ENCODE measurements at regions not wholly inside any gene's neighbourhood (a gene's known extent, or its start where the extent isn't known, plus 50 kb on each side); places are given as distances from the start of the nearest gene placed in this dataset.

- Histone ChIP-seq H3K4me3 (ENCODE audit: low read length) (no peak overlapping the region), H3K4me1 (ENCODE audit: control insufficient read depth, insufficient read depth, low read length) (no peaks in the 10 kb centered on the region), H3K27me3 (ENCODE audit: control insufficient read depth, insufficient read depth, low read length) (no peaks in the 10 kb centered on the region), H3K9me3 (ENCODE audit: control insufficient read depth, insufficient read depth, low read length) (no peaks in the 10 kb centered on the region), H3K27ac (ENCODE audit: low read length) (no peak overlapping the region), H3K36me3 (ENCODE audit: control insufficient read depth, insufficient read depth, low read length) (no peaks in the 10 kb centered on the region)
- WGBS (ENCODE audit: insufficient coverage): 84% methylated on average over 3 of the region's 3 CpGs
- ATAC-seq: no peak
- no peaks in the 10 kb centered on the region for H3K4me1 Mint-ChIP-seq
- no peak for DNase-seq
- no peak overlapping the region for H3K4me3 Mint-ChIP-seq
- no peak for TF ChIP-seq CTCF (IDR thresholded peaks at IDR 0.05)
- H3K36me3 Mint-ChIP-seq: peaks cover 8% of the 10 kb centered on the region
- no peak overlapping the region for H3K27ac Mint-ChIP-seq
- peaks cover 0 to 4% of the 10 kb centered on the region in 2 donors for H3K9me3 Mint-ChIP-seq
- intact Hi-C loops (cut with micrococcal nuclease): no loop called here
- peaks cover 0 to 11% of the 10 kb centered on the region in 2 donors for H3K27me3 Mint-ChIP-seq (ENCODE audit: low read depth in 2 of 2)
Measured at GRCh38 chr12:125417446-125417845, 352.2 kb downstream of the AACS start.

GRCh38 chr12:125418902-125419564, 353.8 kb downstream of the AACS start:
- H3K4me3 Mint-ChIP-seq: no peak overlapping the region
- peaks cover 0 to 4% of the 10 kb centered on the region in 2 donors for H3K9me3 Mint-ChIP-seq
- Histone ChIP-seq H3K4me1 (ENCODE audit: control insufficient read depth, insufficient read depth, low read length) (no peaks in the 10 kb centered on the region), H3K27me3 (ENCODE audit: control insufficient read depth, insufficient read depth, low read length) (no peaks in the 10 kb centered on the region), H3K4me3 (ENCODE audit: low read length) (no peak overlapping the region), H3K27ac (ENCODE audit: low read length) (no peak overlapping the region), H3K9me3 (ENCODE audit: control insufficient read depth, insufficient read depth, low read length) (no peaks in the 10 kb centered on the region), H3K36me3 (ENCODE audit: control insufficient read depth, insufficient read depth, low read length) (no peaks in the 10 kb centered on the region)
- ATAC-seq (no peak), DNase-seq (no peak)
- 77% methylated on average over 6 of the region's 7 CpGs for WGBS (ENCODE audit: insufficient coverage)
- H3K4me1 Mint-ChIP-seq: no peaks in the 10 kb centered on the region
- no peak overlapping the region for H3K27ac Mint-ChIP-seq
- intact Hi-C loops (cut with micrococcal nuclease): no loop called here
- no peak for TF ChIP-seq CTCF (IDR thresholded peaks at IDR 0.05)
- peaks cover 0 to 11% of the 10 kb centered on the region in 2 donors for H3K27me3 Mint-ChIP-seq (ENCODE audit: low read depth in 2 of 2)
- peaks cover 8% of the 10 kb centered on the region for H3K36me3 Mint-ChIP-seq

GRCh38 chr12:125424909-125425308, 359.7 kb downstream of the AACS start:
- WGBS (ENCODE audit: insufficient coverage): 62% methylated on average over 2 of the region's 3 CpGs
- H3K27me3 ChIP-seq (ENCODE audit: control insufficient read depth, insufficient read depth, low read length): no peaks in the 10 kb centered on the region
- peaks cover 0 to 4% of the 10 kb centered on the region in 2 donors for H3K9me3 Mint-ChIP-seq
- no peaks in the 10 kb centered on the region for H3K4me1 Mint-ChIP-seq
- H3K36me3 ChIP-seq (ENCODE audit: control insufficient read depth, insufficient read depth, low read length): no peaks in the 10 kb centered on the region
- H3K27me3 Mint-ChIP-seq (ENCODE audit: low read depth in 2 of 2): peaks cover 0 to 11% of the 10 kb centered on the region in 2 donors
- no peaks in the 10 kb centered on the region for H3K9me3 ChIP-seq (ENCODE audit: control insufficient read depth, insufficient read depth, low read length)
- H3K4me3 Mint-ChIP-seq: no peak overlapping the region
- TF ChIP-seq CTCF (IDR thresholded peaks at IDR 0.05): no peak
- intact Hi-C loops (cut with micrococcal nuclease): no loop called here
- H3K27ac Mint-ChIP-seq: no peak overlapping the region
- H3K36me3 Mint-ChIP-seq: peaks cover 8% of the 10 kb centered on the region
- no peak overlapping the region for H3K4me3 ChIP-seq (ENCODE audit: low read length)
- ATAC-seq (no peak), DNase-seq (no peak)
- no peaks in the 10 kb centered on the region for H3K4me1 ChIP-seq (ENCODE audit: control insufficient read depth, insufficient read depth, low read length)
- no peak overlapping the region for H3K27ac ChIP-seq (ENCODE audit: low read length)

- DNase-seq: no peak
- no peaks in the 10 kb centered on the region for H3K9me3 Mint-ChIP-seq
- intact Hi-C loops (cut with micrococcal nuclease): no loop called here
- 46% methylated on average over 6 of the region's 6 CpGs for WGBS (ENCODE audit: insufficient coverage)
- H3K27ac ChIP-seq (ENCODE audit: low read length): no peak overlapping the region
- H3K4me3 Mint-ChIP-seq: no peak overlapping the region
- peaks cover 2% of the 10 kb centered on the region for H3K9me3 ChIP-seq (ENCODE audit: control insufficient read depth, insufficient read depth, low read length)
- H3K27ac Mint-ChIP-seq: no peak overlapping the region
- no peaks in the 10 kb centered on the region for H3K4me1 Mint-ChIP-seq
- H3K4me1 ChIP-seq (ENCODE audit: control insufficient read depth, insufficient read depth, low read length): no peaks in the 10 kb centered on the region
- no peak for TF ChIP-seq CTCF (IDR thresholded peaks at IDR 0.05)
- no peaks in the 10 kb centered on the region for H3K27me3 Mint-ChIP-seq (ENCODE audit: low read depth in 2 of 2)
- no peaks in the 10 kb centered on the region for H3K27me3 ChIP-seq (ENCODE audit: control insufficient read depth, insufficient read depth, low read length)
- H3K36me3 Mint-ChIP-seq: no peaks in the 10 kb centered on the region
- H3K36me3 ChIP-seq (ENCODE audit: control insufficient read depth, insufficient read depth, low read length): no peaks in the 10 kb centered on the region
- no peak overlapping the region for H3K4me3 ChIP-seq (ENCODE audit: low read length)
- ATAC-seq: no peak
Measured at GRCh38 chr12:125431516-125431915, 366.3 kb downstream of the AACS start.

Measured in natural killer cell (primary cell).